Neural cell (in vitro differentiated cells): ENCODE measurements at regions not wholly inside any gene's neighbourhood (a gene's known extent, or its start where the extent isn't known, plus 50 kb on each side); places are given as distances from the start of the nearest gene placed in this dataset.

Experiments
- H2AFZ ChIP-seq: fragments of 200-600, 300-800 bp; sonication (generic), shearing (Covaris generic); 2 replicates; pipeline ENCODE4 v1.6.0; 2014; ENCODE audit warnings: low read depth, mild to moderate bottlenecking, antibody characterized with exemption, low read length, moderate library complexity
- H3F3A ChIP-seq: fragments of 200-600 bp; shearing (Covaris generic); 2 replicates; pipeline ENCODE4 v1.6.1; 2016; ENCODE audit warnings: mild to moderate bottlenecking, moderate library complexity, mixed read lengths, antibody characterized with exemption, low read length; ENCODE audit not compliant: insufficient read depth, poor library complexity, severe bottlenecking
- H3K27ac ChIP-seq: fragments of 200-600, 300-800 bp; sonication (generic), shearing (Covaris generic); 2 replicates; pipeline ENCODE4 v1.5.1; 2014; ENCODE audit warnings: mild to moderate bottlenecking, low read length, moderate library complexity
- H3K27me3 ChIP-seq: fragments of 300-800, 200-600 bp; sonication (generic), shearing (Covaris generic); 2 replicates; pipeline ENCODE4 v1.6.0; 2014; ENCODE audit warnings: mild to moderate bottlenecking, low read depth, low read length, moderate library complexity; ENCODE audit not compliant: insufficient read depth
- H3K36me3 ChIP-seq: fragments of 300-800, 200-600 bp; sonication (generic), shearing (Covaris generic); 2 replicates; pipeline ENCODE4 v1.5.1; 2014; ENCODE audit warnings: mild to moderate bottlenecking, antibody characterized with exemption, low read length, moderate library complexity; ENCODE audit not compliant: insufficient read depth
- H3K4me2 ChIP-seq: fragments of 300-800, 200-600 bp; sonication (generic), shearing (Covaris generic); 2 replicates; pipeline ENCODE4 v1.6.0; 2014; ENCODE audit warnings: mild to moderate bottlenecking, low read length
- H3K4me3 ChIP-seq: fragments of 300-800, 200-600 bp; sonication (generic), shearing (Covaris generic); 2 replicates; pipeline ENCODE4 v1.5.1; 2014; ENCODE audit warnings: mild to moderate bottlenecking, low read length, moderate library complexity
- H3K79me2 ChIP-seq: fragments of 200-600 bp; shearing (Covaris generic); replicated peaks from 2 replicates; pipeline ENCODE4 v1.6.0; 2014; ENCODE audit warnings: mild to moderate bottlenecking, low read length, moderate library complexity; ENCODE audit not compliant: insufficient read depth
- H3K9ac ChIP-seq: fragments of 300-800, 200-600 bp; sonication (generic), shearing (Covaris generic); 2 replicates; pipeline ENCODE4 v1.6.1; 2016; ENCODE audit warnings: mild to moderate bottlenecking, low read length, mixed read lengths
- H3K9me2 ChIP-seq: fragments of 200-600 bp; shearing (Covaris generic); 2 replicates; pipeline ENCODE4 v1.6.1; 2016; ENCODE audit warnings: mild to moderate bottlenecking, low read length, mixed read lengths; ENCODE audit not compliant: insufficient read depth
- H3K9me3 ChIP-seq: fragments of 200-600, 300-800 bp; sonication (generic), shearing (Covaris generic); 2 replicates; pipeline ENCODE4 v1.6.1; 2016; ENCODE audit warnings: mild to moderate bottlenecking, mixed run types, low read length, moderate library complexity, mixed read lengths
- H4K20me1 ChIP-seq: fragments of 200-600 bp; shearing (Covaris generic); 2 replicates; pipeline ENCODE4 v1.6.1; 2016; ENCODE audit warnings: mild to moderate bottlenecking, mixed run types; ENCODE audit not compliant: insufficient read depth
- CTCF ChIP-seq: fragments of 450-650 bp; IDR thresholded peaks from 2 replicates; pipeline ENCODE4 v1.5.1; 2014; ENCODE audit warnings: antibody characterized with exemption, mild to moderate bottlenecking, moderate library complexity; ENCODE audit not compliant: poor library complexity, severe bottlenecking
- EP300 ChIP-seq: fragments of 450-650 bp; conservative IDR thresholded peaks from 2 replicates; pipeline ENCODE4 v1.6.1; 2014; ENCODE audit warnings: antibody characterized with exemption, mild to moderate bottlenecking, moderate library complexity; ENCODE audit not compliant: poor library complexity, severe bottlenecking
- EZH2 ChIP-seq: fragments of 200-600, 300-800 bp; shearing (Covaris generic), sonication (generic); IDR thresholded peaks from 2 replicates; pipeline ENCODE4 v1.6.1; 2014; ENCODE audit warnings: antibody characterized with exemption, low read length, borderline replicate concordance, mild to moderate bottlenecking; ENCODE audit not compliant: insufficient read depth, poor library complexity, severe bottlenecking
- MXI1 ChIP-seq: fragments of 450-650 bp; conservative IDR thresholded peaks from 2 replicates; pipeline ENCODE4 v1.6.1; 2014; ENCODE audit warnings: antibody characterized with exemption, mild to moderate bottlenecking; ENCODE audit not compliant: poor library complexity, severe bottlenecking
- POLR2AphosphoS5 ChIP-seq: IDR thresholded peaks from 2 replicates; pipeline ENCODE4 v1.6.1; 2012
- RAD21 ChIP-seq: fragments of 450-650 bp; conservative IDR thresholded peaks from 2 replicates; pipeline ENCODE4 v1.6.1; 2014; ENCODE audit warnings: antibody characterized with exemption, mild to moderate bottlenecking, moderate library complexity
- SMC3 ChIP-seq: fragments of 450-650 bp; conservative IDR thresholded peaks from 2 replicates; pipeline ENCODE4 v1.6.1; 2014; ENCODE audit warnings: antibody characterized with exemption, mild to moderate bottlenecking, moderate library complexity; ENCODE audit not compliant: poor library complexity
- TAF1 ChIP-seq: IDR thresholded peaks from 2 replicates; pipeline ENCODE4 v1.6.1; 2012; ENCODE audit warnings: low read depth
- TF ChIP-seq, protein P1 (sequence below): IDR thresholded peaks from 2 replicates; pipeline ENCODE4 v1.6.1; 2012; ENCODE audit warnings: borderline replicate concordance

- Histone ChIP-seq H3F3A (no peaks in the 10 kb centered on the region), H3K4me3 (no peak overlapping the region), H2AFZ (no peak overlapping the region), H3K9me2 (no peaks in the 10 kb centered on the region), H3K36me3 (no peaks in the 10 kb centered on the region), H4K20me1 (no peaks in the 10 kb centered on the region), H3K9ac (no peak overlapping the region), H3K27me3 (no peaks in the 10 kb centered on the region), H3K27ac (no peak overlapping the region), H3K4me2 (no peak overlapping the region), H3K9me3 (no peaks in the 10 kb centered on the region), H3K79me2 (no peaks in the 10 kb centered on the region)
- no peak for TF ChIP-seq CTCF
- no peak for TF ChIP-seq POLR2AphosphoS5
- TF ChIP-seq EP300 = no peak
- no peak for TF ChIP-seq RAD21
- no peak for TF ChIP-seq TAF1
- no peak for TF ChIP-seq EZH2
- TF ChIP-seq SMC3 = no peak
- no peak for TF ChIP-seq MXI1
- TF ChIP-seq, protein P1, sequence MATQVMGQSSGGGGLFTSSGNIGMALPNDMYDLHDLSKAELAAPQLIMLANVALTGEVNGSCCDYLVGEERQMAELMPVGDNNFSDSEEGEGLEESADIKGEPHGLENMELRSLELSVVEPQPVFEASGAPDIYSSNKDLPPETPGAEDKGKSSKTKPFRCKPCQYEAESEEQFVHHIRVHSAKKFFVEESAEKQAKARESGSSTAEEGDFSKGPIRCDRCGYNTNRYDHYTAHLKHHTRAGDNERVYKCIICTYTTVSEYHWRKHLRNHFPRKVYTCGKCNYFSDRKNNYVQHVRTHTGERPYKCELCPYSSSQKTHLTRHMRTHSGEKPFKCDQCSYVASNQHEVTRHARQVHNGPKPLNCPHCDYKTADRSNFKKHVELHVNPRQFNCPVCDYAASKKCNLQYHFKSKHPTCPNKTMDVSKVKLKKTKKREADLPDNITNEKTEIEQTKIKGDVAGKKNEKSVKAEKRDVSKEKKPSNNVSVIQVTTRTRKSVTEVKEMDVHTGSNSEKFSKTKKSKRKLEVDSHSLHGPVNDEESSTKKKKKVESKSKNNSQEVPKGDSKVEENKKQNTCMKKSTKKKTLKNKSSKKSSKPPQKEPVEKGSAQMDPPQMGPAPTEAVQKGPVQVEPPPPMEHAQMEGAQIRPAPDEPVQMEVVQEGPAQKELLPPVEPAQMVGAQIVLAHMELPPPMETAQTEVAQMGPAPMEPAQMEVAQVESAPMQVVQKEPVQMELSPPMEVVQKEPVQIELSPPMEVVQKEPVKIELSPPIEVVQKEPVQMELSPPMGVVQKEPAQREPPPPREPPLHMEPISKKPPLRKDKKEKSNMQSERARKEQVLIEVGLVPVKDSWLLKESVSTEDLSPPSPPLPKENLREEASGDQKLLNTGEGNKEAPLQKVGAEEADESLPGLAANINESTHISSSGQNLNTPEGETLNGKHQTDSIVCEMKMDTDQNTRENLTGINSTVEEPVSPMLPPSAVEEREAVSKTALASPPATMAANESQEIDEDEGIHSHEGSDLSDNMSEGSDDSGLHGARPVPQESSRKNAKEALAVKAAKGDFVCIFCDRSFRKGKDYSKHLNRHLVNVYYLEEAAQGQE = no peak
Measured at GRCh38 chr2:81225756-81226155, 921.2 kb upstream of the LRRTM1 start.

DNA sequence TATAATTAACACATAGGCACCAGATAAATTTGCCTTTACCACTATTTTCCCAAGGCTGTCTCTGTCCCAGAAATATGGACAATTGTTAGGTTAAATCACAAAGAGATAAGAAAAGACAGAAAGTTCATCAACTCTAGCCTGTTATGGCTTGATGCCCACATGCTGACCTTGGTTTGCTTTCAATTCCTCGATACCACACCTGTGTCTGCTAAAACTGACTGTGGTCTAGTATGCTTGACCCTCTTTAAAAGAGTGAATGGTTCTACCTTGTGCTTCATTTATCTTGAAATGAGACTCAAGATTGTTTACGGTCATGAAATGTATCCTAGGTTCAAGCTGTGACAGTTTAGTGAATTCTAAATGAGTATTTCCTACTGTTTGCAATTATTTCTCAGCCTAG is 909.0 kb upstream of the LRRTM1 start:
- Histone ChIP-seq H3K79me2 (no peaks in the 10 kb centered on the region), H3K27me3 (no peaks in the 10 kb centered on the region), H3K27ac (no peak overlapping the region), H3K36me3 (no peaks in the 10 kb centered on the region), H3K9me2 (no peaks in the 10 kb centered on the region), H3F3A (no peaks in the 10 kb centered on the region), H3K9me3 (no peaks in the 10 kb centered on the region), H3K4me3 (no peak overlapping the region), H3K4me2 (no peak overlapping the region), H4K20me1 (no peaks in the 10 kb centered on the region), H2AFZ (no peak overlapping the region), H3K9ac (no peak overlapping the region)
- TF ChIP-seq POLR2AphosphoS5 (no peak), MXI1 (no peak), SMC3 (no peak), EZH2 (no peak), EP300 (no peak), RAD21 (no peak), CTCF (no peak), TAF1 (no peak)
- TF ChIP-seq, protein P1 = no peak
